ENCODE measurements at regions not wholly inside any gene's neighbourhood (a gene's known extent, or its start where the extent isn't known, plus 50 kb on each side); places are given as distances from the start of the nearest gene placed in this dataset.
"Not testable (repeated sequence)": the region's sequence is repeated elsewhere in the genome, so short reads cannot be mapped to it uniquely, and the experiment has no call there.

- Mint-ChIP-seq H3K9me3 (ENCODE audit: unreplicated experiment) (peaks cover 43% of the 10 kb centered on the region), H3K36me3 (ENCODE audit: unreplicated experiment) (peaks cover 21% of the 10 kb centered on the region), H3K27ac (ENCODE audit: unreplicated experiment) (no peak overlapping the region), H3K4me3 (ENCODE audit: unreplicated experiment) (no peak overlapping the region), H3K4me1 (ENCODE audit: low read depth, unreplicated experiment) (no peaks in the 10 kb centered on the region), H3K27me3 (ENCODE audit: unreplicated experiment) (peaks cover 4% of the 10 kb centered on the region)
- no peak for DNase-seq
- TF ChIP-seq CTCF (IDR thresholded peaks at IDR 0.05; ENCODE audit: partially characterized antibody, unreplicated experiment): no peak
Measured at GRCh38 chr2:89797320-89798038, 1106.0 kb downstream of the RPIA start.

DNA sequence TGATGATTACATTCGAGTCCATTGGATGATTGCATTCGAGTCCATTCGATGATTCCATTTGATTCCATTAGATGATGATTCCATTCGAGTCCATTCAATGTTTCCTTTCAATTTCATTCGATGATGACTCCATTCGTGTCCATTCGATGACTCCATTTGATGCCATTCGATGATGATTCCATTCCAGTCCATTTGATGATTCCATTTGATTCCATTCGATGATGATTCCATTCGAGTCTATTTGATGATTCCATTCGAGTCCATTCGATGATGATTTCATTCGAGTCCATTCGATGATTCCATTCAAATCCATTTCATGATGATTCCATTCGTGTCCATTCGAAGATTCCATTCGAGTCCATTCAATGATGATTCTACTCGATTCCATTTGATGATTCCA lies 1109.7 kb downstream of the RPIA start:
- H3K4me1 Mint-ChIP-seq (ENCODE audit: low read depth, unreplicated experiment); H3K4me3 Mint-ChIP-seq (ENCODE audit: unreplicated experiment); DNase-seq; H3K27me3 Mint-ChIP-seq (ENCODE audit: unreplicated experiment); H3K27ac Mint-ChIP-seq (ENCODE audit: unreplicated experiment): not testable (repeated sequence)
- Mint-ChIP-seq H3K9me3 (ENCODE audit: unreplicated experiment) (peaks cover 39% of the 10 kb centered on the region), H3K36me3 (ENCODE audit: unreplicated experiment) (peaks cover 30% of the 10 kb centered on the region)

GRCh38 chr2:89806363-89806762 lies 1114.9 kb downstream of the RPIA start:
- not testable (repeated sequence) for H3K27ac Mint-ChIP-seq (ENCODE audit: unreplicated experiment); H3K4me3 Mint-ChIP-seq (ENCODE audit: unreplicated experiment); H3K27me3 Mint-ChIP-seq (ENCODE audit: unreplicated experiment); H3K4me1 Mint-ChIP-seq (ENCODE audit: low read depth, unreplicated experiment); DNase-seq
- peaks cover 22% of the 10 kb centered on the region for H3K36me3 Mint-ChIP-seq (ENCODE audit: unreplicated experiment)
- peaks cover 36% of the 10 kb centered on the region for H3K9me3 Mint-ChIP-seq (ENCODE audit: unreplicated experiment)

- Mint-ChIP-seq H3K4me3 (ENCODE audit: unreplicated experiment) (no peak overlapping the region), H3K9me3 (ENCODE audit: unreplicated experiment) (peaks cover 49% of the 10 kb centered on the region), H3K36me3 (ENCODE audit: unreplicated experiment) (peaks cover 22% of the 10 kb centered on the region), H3K27me3 (ENCODE audit: unreplicated experiment) (peaks cover 19% of the 10 kb centered on the region), H3K27ac (ENCODE audit: unreplicated experiment) (no peak overlapping the region), H3K4me1 (ENCODE audit: low read depth, unreplicated experiment) (no peaks in the 10 kb centered on the region)
- TF ChIP-seq CTCF (IDR thresholded peaks at IDR 0.05; ENCODE audit: partially characterized antibody, unreplicated experiment): no peak
- no peak for DNase-seq
Measured at GRCh38 chr2:89811295-89811694, 1119.8 kb downstream of the RPIA start.

DNA sequence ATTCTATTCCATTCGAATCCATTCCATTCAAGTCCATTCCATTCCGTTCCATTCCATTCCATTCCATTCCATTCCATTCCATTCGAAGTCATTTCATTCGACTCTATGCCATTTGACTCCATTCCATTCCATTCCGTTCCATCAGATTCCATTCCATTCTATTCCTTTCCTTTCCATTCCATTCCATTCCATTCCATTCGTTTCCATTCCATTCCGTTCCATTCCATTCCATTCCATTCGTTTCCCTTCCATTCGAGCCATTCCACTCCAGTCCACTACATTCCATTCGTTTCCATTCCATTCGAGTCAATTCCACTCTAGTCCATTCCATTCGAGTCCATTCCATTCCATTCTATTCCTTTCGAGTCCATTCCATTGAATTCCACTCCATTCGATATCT lies 1120.4 kb downstream of the RPIA start:
- H3K27ac Mint-ChIP-seq (ENCODE audit: unreplicated experiment); DNase-seq; H3K4me1 Mint-ChIP-seq (ENCODE audit: low read depth, unreplicated experiment); H3K4me3 Mint-ChIP-seq (ENCODE audit: unreplicated experiment): not testable (repeated sequence)
- Mint-ChIP-seq H3K27me3 (ENCODE audit: unreplicated experiment) (peaks cover 19% of the 10 kb centered on the region), H3K36me3 (ENCODE audit: unreplicated experiment) (peaks cover 20% of the 10 kb centered on the region), H3K9me3 (ENCODE audit: unreplicated experiment) (peaks cover 49% of the 10 kb centered on the region)

DNA sequence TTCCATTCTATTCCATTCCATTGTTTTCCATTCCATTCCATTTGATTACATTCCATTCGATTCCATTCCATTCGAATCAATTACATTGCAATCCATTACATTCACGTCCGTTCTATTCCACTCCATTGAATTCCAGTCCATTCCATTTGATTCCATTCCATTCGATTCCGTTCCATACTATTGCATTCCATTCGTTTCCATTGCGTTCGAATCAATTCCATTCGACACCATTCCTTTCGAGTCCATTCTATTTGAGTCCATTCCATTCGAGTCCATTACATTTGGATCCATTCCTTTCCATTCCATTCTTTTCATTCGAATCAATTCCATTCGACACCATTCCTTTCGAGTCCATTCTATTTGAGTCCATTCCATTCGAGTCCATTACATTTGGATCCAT lies 1122.9 kb downstream of the RPIA start:
- Mint-ChIP-seq H3K36me3 (ENCODE audit: unreplicated experiment) (peaks cover 30% of the 10 kb centered on the region), H3K27me3 (ENCODE audit: unreplicated experiment) (peaks cover 27% of the 10 kb centered on the region), H3K9me3 (ENCODE audit: unreplicated experiment) (peaks cover 54% of the 10 kb centered on the region)
- not testable (repeated sequence) for H3K4me1 Mint-ChIP-seq (ENCODE audit: low read depth, unreplicated experiment); DNase-seq; H3K27ac Mint-ChIP-seq (ENCODE audit: unreplicated experiment); H3K4me3 Mint-ChIP-seq (ENCODE audit: unreplicated experiment)

- Mint-ChIP-seq H3K36me3 (ENCODE audit: unreplicated experiment) (peaks cover 28% of the 10 kb centered on the region), H3K4me3 (ENCODE audit: unreplicated experiment) (no peak overlapping the region), H3K4me1 (ENCODE audit: low read depth, unreplicated experiment) (no peaks in the 10 kb centered on the region), H3K27me3 (ENCODE audit: unreplicated experiment) (peaks cover 22% of the 10 kb centered on the region), H3K27ac (ENCODE audit: unreplicated experiment) (no peak overlapping the region), H3K9me3 (ENCODE audit: unreplicated experiment) (peaks cover 65% of the 10 kb centered on the region)
- no peak for DNase-seq
- TF ChIP-seq CTCF (IDR thresholded peaks at IDR 0.05; ENCODE audit: partially characterized antibody, unreplicated experiment): no peak
Measured at GRCh38 chr2:89818873-89819272, 1127.4 kb downstream of the RPIA start.
